ENCODE measurements at regions not wholly inside any gene's neighbourhood (a gene's known extent, or its start where the extent isn't known, plus 50 kb on each side); places are given as distances from the start of the nearest gene placed in this dataset.
A peak's percentile ranks its signal among the peaks of the same experiment; 100 is the strongest.
"Not testable (repeated sequence)": the region's sequence is repeated elsewhere in the genome, so short reads cannot be mapped to it uniquely, and the experiment has no call there.

GRCh38 chr11:26898799-26899198, 95.1 kb upstream of the FIBIN start:
- DNase-seq = no peak

- DNase-seq = peak; percentile 78
Measured at GRCh38 chr11:26901162-26901561, 92.8 kb upstream of the FIBIN start.

GRCh38 chr11:26904132-26904531, 89.8 kb upstream of the FIBIN start:
- no peak for DNase-seq

- no peak for DNase-seq
Measured at GRCh38 chr11:26904801-26905200, 89.1 kb upstream of the FIBIN start.

- DNase-seq = peak; percentile 51
Measured at GRCh38 chr11:26905368-26905767, 88.5 kb upstream of the FIBIN start.

- DNase-seq = no peak
Measured at GRCh38 chr11:26909515-26909914, 84.4 kb upstream of the FIBIN start.

- no peak for DNase-seq
Measured at GRCh38 chr11:26909991-26910591, 83.8 kb upstream of the FIBIN start.

GRCh38 chr11:26914968-26915367, 78.9 kb upstream of the FIBIN start:
- no peak for DNase-seq

- DNase-seq = no peak
Measured at GRCh38 chr11:26916805-26917204, 77.1 kb upstream of the FIBIN start.

- no peak for DNase-seq
Measured at GRCh38 chr11:26928582-26928981, 65.3 kb upstream of the FIBIN start.

- DNase-seq = peak; percentile 27
Measured at GRCh38 chr11:26929806-26930517, 64.0 kb upstream of the FIBIN start.

- DNase-seq = peak; percentile 86
Measured at GRCh38 chr11:26930518-26931247, 63.2 kb upstream of the FIBIN start.

- DNase-seq = peak; percentile 74
Measured at GRCh38 chr11:26931248-26931631, 62.7 kb upstream of the FIBIN start.

GRCh38 chr11:26931881-26932280, 62.0 kb upstream of the FIBIN start:
- DNase-seq = no peak

GRCh38 chr11:26936109-26936508, 57.8 kb upstream of the FIBIN start:
- no peak for DNase-seq

- DNase-seq = no peak
Measured at GRCh38 chr11:26937386-26937785, 56.5 kb upstream of the FIBIN start.

- DNase-seq = not testable (repeated sequence)
Measured at GRCh38 chr11:26940501-26940900, 53.4 kb upstream of the FIBIN start.

GRCh38 chr11:26942356-26942755, 51.6 kb upstream of the FIBIN start:
- DNase-seq = no peak

GRCh38 chr11:26943636-26944035, 50.3 kb upstream of the FIBIN start:
- DNase-seq = peak; percentile 15
